ENCODE measurements at regions not wholly inside any gene's neighbourhood (a gene's known extent, or its start where the extent isn't known, plus 50 kb on each side); places are given as distances from the start of the nearest gene placed in this dataset.
"Not testable (repeated sequence)": the region's sequence is repeated elsewhere in the genome, so short reads cannot be mapped to it uniquely, and the experiment has no call there.

DNA sequence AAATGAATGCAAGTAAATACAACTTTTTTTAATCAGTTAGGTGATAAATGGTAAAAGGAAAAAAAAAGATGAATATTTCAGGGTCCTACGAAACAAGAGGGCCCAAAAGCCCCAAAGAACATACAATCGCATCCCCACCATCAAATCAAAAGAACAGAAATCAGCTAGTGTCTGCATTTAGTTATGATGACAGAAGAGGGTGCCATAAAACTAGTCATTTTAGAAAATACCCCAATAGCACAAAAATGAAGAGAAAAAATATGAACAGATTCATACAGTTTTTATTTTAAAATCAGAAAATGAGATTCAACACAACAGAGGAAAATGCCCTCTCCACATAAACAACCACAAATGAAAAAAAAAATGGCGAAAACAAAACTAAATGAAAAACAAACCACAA lies 905.5 kb downstream of the REEP3 start:
- no peak for DNase-seq (ENCODE audit: low spot score)

DNA sequence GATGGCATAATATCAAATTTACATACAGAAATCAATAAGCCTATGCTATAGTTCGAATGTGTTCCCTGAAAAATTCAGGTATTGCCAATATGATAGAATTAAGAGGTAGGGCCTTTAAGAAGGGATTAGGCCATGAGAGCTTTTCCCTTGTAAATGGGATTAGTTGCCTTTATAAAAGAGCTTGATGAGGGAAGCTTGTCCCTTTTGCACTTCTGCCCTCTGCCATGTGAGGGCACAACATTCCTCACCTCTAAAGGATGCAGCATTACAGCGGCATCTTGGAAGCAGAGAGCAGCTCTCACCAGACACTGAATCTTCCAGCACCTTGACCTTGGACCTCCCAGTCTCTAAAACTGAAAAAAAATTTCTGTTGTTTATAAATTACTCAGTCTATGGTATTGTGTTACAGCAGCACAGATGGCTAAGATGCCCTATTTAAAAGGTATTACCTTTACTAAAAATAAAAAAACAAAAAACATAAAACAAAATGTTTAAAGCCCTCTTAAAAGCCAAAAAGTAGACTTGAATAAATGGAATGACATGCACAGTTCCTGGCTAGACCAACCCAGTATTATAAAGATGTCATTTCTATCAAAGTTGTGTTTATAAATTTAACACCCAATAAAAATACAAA lies 909.6 kb downstream of the REEP3 start:
- peak; percentile 7 for DNase-seq (ENCODE audit: low spot score)

- not testable (repeated sequence) for DNase-seq (ENCODE audit: low spot score)
Observed at GRCh38 chr10:64441872-64442271, 920.7 kb downstream of the REEP3 start.

DNA sequence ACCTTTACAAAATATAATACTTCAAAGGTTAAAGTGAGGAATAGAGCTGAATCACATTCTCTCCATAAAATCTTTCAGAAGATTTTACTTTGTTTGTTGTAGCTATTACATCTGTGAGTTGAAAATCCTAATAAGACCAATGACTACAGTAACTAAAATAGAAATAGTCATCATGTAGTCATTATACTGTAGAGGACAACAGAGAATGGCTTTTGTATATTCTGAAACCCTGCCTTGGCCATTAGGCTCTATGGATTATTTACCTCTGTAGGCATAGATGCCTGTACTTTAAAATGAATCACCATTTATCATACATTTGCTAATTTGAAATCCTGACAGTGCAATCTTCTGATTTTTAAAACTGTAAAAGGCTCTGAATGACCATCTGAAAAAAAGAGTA lies 923.0 kb downstream of the REEP3 start:
- no peak for DNase-seq (ENCODE audit: low spot score)

GRCh38 chr10:64444564-64444963 lies 923.4 kb downstream of the REEP3 start:
- DNase-seq (ENCODE audit: low spot score): no peak

GRCh38 chr10:64449603-64450002 lies 928.4 kb downstream of the REEP3 start:
- DNase-seq (ENCODE audit: low spot score): no peak

DNA sequence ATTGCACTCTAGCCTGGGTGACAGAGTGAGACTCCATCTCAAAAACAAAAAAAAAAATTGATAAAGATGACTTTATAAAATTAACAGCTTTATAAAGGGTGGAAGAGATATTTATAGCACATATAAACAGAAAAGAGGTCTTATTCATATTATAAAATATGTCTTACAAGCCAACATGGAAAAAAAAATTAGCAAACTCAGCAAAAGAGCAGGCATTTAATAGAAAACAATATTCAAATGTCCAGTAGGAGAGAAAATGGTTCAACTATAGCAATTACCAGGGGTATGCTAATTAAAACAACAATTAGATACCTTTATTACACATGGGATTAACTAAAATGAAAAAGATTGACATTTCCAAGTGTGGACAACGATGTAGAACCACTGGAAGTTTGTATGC lies 929.1 kb downstream of the REEP3 start:
- DNase-seq (ENCODE audit: low spot score): no peak

- DNase-seq (ENCODE audit: low spot score): no peak
Observed at GRCh38 chr10:64454962-64455361, 933.8 kb downstream of the REEP3 start.

GRCh38 chr10:64458306-64458705 lies 937.1 kb downstream of the REEP3 start:
- DNase-seq (ENCODE audit: low spot score): no peak

DNA sequence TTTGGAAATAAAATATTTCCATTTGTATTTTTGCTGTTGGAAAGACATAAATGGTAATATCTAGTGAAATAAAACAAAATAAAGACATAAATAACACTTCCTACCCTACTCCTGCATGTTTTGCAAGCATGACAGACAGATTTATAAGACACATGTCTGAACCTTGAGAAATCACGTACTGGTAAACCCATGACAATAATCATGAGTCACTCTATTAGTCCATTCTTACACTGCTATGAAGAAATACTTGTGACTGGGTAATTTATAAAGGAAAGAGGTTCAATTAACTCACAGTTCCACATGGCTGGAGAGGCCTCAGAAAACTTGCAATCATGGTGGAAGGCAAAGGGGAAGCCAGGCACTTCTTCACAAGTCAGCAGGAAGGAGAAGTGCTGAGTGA lies 942.2 kb downstream of the REEP3 start:
- no peak for DNase-seq (ENCODE audit: low spot score)

- DNase-seq (ENCODE audit: low spot score): no peak
Observed at GRCh38 chr10:64465653-64466052, 944.5 kb downstream of the REEP3 start.

GRCh38 chr10:64468219-64468618 lies 947.0 kb downstream of the REEP3 start:
- no peak for DNase-seq (ENCODE audit: low spot score)

DNA sequence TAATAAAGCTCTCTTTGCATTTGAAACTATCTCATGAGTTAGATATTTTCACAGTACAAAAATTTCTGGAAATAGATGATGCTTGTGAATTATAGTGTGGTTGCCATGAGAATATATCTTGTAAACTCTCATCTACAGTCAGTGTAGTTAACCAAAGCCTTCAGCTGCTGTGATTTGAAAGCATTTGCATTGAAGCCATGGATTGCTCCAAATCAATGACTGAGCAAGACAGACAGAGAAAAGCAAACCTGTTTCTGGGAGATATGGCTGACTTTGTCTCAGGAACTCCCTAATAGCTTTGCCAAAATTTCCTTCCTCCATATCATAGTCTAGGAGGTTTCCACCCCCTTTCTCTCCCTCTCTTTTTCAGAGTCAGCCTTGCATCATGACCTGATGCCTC lies 955.3 kb downstream of the REEP3 start:
- no peak for DNase-seq (ENCODE audit: low spot score)

- no peak for DNase-seq (ENCODE audit: low spot score)
Observed at GRCh38 chr10:64477791-64478190, 956.6 kb downstream of the REEP3 start.

- DNase-seq (ENCODE audit: low spot score): no peak
Observed at GRCh38 chr10:64484811-64485330, 963.7 kb downstream of the REEP3 start.

DNA sequence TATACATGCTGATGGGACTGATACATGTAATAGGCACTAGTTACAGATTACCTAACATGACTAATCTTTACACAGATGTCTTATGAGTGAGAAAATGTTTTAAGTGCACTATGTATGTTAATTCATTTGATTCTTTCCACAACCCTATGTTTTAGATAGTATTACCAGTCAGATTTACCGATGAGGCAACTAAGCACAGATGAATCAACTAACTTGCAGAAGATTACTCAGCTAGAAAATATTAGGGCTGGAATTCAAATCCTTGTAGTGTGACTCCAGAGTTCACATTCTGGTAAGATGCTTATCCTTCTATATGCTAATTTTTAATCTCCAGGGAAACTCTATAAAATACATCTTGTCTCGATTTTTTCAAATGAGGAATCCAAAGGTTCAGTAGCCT lies 964.9 kb downstream of the REEP3 start:
- DNase-seq (ENCODE audit: low spot score): no peak

DNA sequence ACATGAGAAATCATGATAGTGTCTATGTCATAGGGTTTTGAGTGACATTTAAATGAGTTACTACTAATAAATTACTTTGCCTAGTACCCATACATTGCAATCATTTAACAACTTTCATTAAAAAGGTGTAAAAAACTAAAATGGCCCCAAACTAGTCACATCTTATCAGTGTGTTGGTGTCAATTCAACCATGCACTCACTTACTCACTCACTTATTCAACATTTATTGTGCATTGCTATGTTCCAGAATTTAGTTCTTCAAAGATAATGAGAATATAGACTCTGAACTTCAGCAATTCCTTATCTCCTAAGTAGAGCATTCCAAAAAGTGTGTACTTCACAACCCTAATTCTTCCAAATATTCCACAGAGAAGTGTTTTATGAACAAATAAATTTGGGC lies 965.7 kb downstream of the REEP3 start:
- no peak for DNase-seq (ENCODE audit: low spot score)

GRCh38 chr10:64494901-64495300 lies 973.7 kb downstream of the REEP3 start:
- DNase-seq (ENCODE audit: low spot score): no peak

DNA sequence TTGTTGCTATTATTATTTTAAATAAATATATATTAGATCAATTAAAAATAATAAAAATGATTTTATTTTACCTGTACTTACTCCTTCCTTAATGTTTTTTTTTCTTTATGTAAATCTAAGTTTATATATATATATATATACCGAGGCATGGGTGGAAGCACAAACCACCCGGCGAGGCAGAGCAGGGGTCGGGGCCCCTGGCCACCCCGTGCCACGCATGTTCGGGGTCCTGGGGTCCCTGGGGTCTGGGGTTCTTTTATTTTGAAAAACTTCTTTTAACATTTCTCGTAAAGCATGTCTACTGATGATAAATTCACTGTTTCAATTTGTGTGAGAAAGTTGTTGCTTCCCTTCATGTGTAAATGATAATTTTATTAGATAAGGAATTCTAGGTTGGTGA lies 976.1 kb downstream of the REEP3 start:
- no peak for DNase-seq (ENCODE audit: low spot score)

- no peak for DNase-seq (ENCODE audit: low spot score)
Observed at GRCh38 chr10:64501807-64502206, 980.6 kb downstream of the REEP3 start.

- DNase-seq (ENCODE audit: low spot score): no peak
Observed at GRCh38 chr10:64502936-64503335, 981.7 kb downstream of the REEP3 start.

GRCh38 chr10:64503429-64503828 lies 982.2 kb downstream of the REEP3 start:
- no peak for DNase-seq (ENCODE audit: low spot score)

GRCh38 chr10:64505501-64505900 lies 984.3 kb downstream of the REEP3 start:
- DNase-seq (ENCODE audit: low spot score): no peak

GRCh38 chr10:64506963-64507362 lies 985.8 kb downstream of the REEP3 start:
- DNase-seq (ENCODE audit: low spot score): no peak

GRCh38 chr10:64507651-64508028 lies 986.4 kb downstream of the REEP3 start:
- no peak for DNase-seq (ENCODE audit: low spot score)
